CD4-positive, alpha-beta T cell treated with Interferon alpha-2 for 1 hour (primary cell): ENCODE measurements at regions not wholly inside any gene's neighbourhood (a gene's known extent, or its start where the extent isn't known, plus 50 kb on each side); places are given as distances from the start of the nearest gene placed in this dataset.
A peak's percentile ranks its signal among the peaks of the same experiment; 100 is the strongest.
"Not testable (repeated sequence)": the region's sequence is repeated elsewhere in the genome, so short reads cannot be mapped to it uniquely, and the experiment has no call there.

Experiments
- DNase-seq, 2 donors: peaks; one replicate each; pipeline ENCODE4 v3.0.0-alpha.2; 2020 to 2022

- DNase-seq = no peak
Observed at GRCh38 chr4:179164267-179164999, 1722.2 kb upstream of the AGA start.

DNA sequence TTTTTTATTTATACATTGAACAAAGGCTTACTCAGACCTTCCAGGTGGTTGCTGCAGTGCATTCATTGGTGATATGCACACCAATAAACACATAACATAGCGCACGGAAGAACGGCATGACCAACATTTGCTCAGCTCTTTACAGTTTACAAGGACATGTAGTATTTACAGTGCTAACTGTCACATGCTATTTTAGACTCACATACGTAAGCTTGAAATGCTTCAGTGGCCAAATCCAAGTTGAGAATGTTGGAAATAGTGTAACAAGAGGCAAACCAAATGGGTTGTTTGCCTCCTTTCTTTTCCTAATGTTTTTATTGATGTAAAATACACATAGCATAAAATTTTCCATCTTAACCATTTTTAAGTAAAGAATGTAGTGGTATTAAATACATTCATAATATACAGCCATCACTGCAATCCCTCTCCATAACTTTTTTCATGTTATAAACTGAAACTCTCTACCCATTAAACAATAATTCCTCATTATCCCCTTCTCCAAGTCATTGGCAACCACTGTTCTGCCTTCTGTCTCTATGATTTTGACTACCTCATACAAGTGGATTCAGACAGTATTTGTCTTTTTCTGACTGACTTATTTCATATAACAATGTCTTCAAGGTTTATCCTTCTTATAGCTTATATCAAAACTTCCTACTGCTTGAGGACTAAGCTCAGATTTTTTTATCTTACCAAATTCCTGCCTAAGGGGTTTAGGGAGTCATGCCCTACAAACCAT is 1722.9 kb upstream of the AGA start:
- no peak for DNase-seq

DNA sequence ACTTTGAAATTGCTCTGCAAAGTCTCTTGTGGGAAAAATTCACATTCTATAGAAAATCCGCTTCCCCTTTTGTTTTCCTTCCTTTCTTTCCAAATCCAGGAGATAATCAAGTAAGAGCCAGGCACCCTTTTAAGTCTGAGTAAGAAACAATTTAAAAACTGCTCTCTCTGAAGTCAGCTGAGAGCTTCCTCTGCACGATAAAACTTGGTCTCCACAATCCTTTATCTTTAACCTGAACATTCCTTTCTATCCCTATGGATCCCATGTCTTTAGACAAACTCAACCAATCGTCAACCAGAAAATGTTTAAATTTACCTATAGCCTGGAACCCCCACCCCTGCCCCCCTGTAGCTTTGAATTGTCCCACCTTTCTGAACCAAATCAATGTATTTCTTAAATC is 1723.6 kb upstream of the AGA start:
- DNase-seq = no peak

GRCh38 chr4:179170308-179170707 is 1728.1 kb upstream of the AGA start:
- DNase-seq = not testable (repeated sequence)

DNA sequence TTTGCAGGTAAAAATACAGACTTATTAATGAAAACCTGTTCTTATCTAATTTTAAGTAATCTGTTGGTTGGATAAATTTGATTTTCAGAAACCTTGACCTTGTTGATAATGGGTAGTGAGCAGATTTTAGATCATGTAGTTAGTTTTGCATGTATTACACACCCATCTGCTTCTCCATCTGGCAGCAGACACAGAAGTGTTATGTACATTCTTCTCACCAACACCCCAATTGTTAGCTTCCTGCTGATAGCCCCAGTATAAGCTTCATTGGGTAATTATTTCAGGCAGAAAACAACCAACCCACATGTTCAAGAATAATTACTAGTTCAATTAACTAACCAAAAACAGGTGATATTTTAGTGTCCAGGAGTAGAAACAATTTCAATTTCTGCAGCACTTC is 1740.5 kb upstream of the AGA start:
- DNase-seq = no peak

DNA sequence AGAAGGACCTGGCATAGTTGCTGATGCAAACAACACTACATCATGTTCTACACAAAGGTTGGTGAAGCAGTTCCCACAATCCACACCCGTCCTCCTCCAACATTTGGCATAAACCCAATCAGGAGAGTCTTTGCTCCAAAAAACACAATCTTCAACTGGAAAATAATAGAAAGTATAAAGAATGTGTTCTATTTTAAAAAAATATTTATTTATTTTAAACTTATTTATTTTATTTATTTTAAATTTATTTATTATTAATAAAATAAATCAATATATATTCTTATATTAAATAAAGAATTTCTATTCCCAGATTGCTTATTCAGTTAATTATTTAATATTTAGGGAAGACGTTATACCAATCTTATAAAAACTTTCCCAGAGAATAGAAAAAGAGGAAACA is 1753.7 kb upstream of the AGA start:
- no peak for DNase-seq

- no peak for DNase-seq
Observed at GRCh38 chr4:179196511-179196910, 1754.3 kb upstream of the AGA start.

DNA sequence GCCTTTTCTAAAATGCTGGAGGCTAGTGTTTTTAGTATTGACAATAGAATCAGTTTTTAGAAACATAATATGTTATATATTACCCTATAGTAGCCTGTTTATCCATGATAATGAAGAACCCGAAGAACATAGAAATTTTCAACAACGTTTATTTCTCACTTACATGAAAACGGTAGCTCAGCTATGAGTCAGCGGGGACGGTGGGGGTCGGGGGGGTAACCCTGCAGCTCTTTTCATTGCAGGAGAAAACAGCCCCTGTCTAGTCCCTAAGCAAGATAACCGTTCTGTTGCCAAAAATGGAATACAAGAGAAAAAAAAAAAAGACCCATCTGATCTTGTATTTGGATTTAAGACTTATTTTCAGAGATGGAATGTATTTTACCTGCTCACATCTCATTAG is 1758.4 kb upstream of the AGA start:
- DNase-seq = no peak

GRCh38 chr4:179225594-179225993 is 1783.4 kb upstream of the AGA start:
- no peak for DNase-seq

GRCh38 chr4:179248821-179249220 is 1806.6 kb upstream of the AGA start:
- no peak for DNase-seq

GRCh38 chr4:179268791-179269190 is 1826.6 kb upstream of the AGA start:
- no peak for DNase-seq

DNA sequence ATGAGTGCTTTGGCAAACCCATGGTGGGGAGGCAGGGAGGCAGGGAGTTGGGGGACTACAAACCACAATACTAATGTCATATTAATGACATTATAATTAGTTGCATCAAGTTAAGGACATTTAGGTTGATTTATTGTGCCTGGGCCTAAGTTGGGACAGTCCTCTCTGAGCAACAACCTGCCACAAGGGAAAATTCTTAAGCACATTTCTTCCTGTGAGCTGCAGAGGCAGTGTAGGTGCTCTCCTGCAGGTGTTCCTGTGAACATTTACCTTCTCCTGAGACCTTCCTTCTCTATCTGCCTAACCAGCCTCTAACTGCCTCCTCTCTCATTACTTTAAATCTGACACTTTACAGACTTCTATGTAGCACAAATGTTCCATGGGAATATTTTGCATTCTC is 1830.0 kb upstream of the AGA start:
- no peak for DNase-seq

DNA sequence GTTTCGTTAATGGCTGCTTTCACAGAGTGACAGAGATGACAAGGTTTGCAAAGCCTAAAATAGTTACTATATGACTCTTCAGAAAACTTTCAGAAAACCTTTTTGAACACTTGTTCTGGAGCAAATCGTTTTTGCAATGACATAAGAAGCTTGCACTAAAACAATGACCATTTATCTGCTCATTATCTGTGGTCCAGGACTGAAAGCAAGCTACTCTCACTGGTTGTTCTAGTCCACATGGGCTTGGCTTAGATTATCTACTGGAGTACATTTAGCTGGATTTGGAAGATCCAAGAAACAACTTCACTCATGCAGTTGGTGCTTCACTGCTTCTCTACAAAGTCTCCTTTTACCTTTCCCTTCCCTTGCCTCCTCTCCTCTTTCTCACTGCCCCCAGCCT is 1836.4 kb upstream of the AGA start:
- DNase-seq = no peak

DNA sequence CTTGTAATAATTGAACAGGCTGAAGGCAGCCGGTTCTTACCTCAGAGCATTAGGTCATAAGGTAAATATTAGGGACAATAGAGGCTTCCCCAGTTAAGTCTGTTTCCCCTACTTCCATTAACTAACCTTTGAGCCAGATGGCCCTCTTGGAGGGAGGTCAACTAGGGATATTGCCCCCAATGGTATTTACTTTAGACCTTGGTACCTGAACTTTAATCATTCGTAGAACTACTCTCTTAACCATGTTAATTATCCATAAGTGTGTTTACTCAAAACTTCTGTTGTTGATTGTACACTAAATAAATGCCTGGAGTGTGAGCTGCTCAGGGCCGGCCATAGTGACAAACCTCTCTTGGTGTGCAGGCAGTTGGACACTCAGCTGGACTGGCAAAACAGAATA is 1843.5 kb upstream of the AGA start:
- DNase-seq = no peak

DNA sequence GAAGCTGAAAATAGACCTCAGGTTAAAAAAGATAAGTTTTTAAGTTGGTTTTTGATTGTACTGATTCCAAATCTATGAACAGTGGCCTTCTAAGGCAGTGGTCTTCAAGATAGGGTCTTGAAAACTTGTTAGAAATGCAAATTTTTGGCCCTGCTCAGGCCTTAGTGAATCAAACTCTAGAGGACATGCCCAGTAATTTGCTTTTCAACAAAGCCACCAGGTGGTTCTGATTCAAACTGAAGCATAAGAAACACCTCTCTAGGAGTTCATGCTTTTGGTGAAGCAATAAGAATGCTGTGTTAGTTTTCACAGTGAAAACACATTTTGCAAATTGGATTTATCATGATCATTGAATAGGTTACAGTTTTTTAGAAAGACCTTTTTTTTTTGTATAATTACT is 1849.4 kb upstream of the AGA start:
- no peak for DNase-seq

GRCh38 chr4:179292468-179292867 is 1850.2 kb upstream of the AGA start:
- DNase-seq = no peak

- DNase-seq = peak in 1 of 2 donors; percentile 13
Observed at GRCh38 chr4:179307297-179308136, 1865.3 kb upstream of the AGA start.

GRCh38 chr4:179313823-179314222 is 1871.6 kb upstream of the AGA start:
- DNase-seq = no peak

DNA sequence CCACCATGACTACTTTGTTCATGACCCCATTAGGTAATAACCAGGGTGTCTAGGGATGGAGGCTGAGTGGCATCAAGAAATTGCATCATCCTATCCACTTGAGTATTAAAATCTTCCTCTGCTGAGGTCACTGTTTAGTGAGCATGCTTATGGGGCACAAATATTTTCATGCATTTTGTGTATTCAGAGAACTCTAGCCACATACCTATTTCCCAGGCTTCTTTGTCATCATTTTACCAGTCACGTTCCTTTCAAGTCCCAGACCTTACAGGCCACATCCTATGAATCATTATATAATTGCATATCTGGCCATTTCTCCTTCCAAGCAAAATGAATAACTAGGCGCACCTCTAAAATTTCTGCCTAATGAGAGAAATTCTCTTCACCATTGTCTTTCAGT is 1882.9 kb upstream of the AGA start:
- DNase-seq = no peak

DNA sequence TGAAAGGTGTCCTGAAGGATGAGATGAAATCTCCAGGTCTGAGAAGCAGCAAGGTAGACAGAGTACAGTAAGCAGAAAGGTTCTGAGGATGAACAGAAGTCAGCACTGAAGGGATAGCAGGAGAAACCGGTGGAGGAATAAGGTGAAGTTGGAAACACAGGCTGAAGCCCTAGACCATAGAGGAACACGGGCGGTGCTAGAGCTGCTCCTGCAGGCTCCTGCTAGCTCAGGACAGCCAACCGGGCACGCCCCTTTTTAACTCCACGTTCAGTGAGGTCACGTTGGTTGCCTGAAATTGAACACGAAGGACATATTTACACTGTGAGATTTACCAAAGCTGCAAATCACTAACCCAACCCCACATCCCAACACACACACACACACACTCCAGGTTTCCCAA is 1886.4 kb upstream of the AGA start:
- DNase-seq = no peak

DNA sequence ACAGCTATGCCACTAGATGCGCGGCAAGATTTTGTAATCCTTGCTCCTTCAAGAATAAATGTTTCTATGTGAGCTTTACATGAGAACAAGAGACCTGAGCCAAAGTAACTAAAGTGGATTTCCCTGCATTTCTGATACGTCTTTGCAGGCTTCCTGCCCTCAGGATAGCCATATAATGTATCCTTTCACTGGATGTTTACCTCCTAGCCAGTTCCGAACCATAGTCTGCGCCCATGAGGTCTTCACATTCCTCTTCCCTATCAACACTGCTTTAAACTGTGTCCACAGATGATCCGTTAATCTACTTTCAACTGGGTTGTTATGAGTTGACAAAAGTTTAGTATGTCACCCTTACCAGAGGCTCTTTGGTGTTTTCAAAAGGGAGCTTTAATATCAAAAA is 1889.1 kb upstream of the AGA start:
- no peak for DNase-seq

- no peak for DNase-seq
Observed at GRCh38 chr4:179344861-179345260, 1902.6 kb upstream of the AGA start.

DNA sequence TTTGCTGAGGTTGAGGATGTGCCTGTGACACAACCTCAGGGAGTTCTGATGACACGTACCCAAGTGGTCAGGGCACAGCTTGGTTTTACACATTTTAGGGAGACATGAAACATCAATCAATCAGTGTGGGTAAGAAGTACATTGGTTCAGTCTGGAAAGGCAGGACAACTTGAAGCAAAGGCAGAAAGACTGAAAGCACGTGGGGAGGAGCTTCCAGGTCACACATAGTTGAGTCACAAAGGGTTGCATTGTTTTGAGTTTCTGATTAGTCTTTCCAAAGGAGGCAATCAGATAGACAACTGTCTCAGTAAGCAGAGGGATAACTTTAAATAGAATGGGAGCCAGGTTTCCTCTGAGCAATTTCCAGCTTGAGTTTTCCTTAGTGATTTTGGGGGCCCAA is 1910.0 kb upstream of the AGA start:
- no peak for DNase-seq

GRCh38 chr4:179353786-179354185 is 1911.5 kb upstream of the AGA start:
- DNase-seq = no peak
